H1 (cell line): ENCODE measurements at regions not wholly inside any gene's neighbourhood (a gene's known extent, or its start where the extent isn't known, plus 50 kb on each side); places are given as distances from the start of the nearest gene placed in this dataset.

Experiments used
- CTCF ChIA-PET: fragments of 300-600 bp; sonication (Branson Sonifier 250); formaldehyde crosslinking; loops from one replicate; lab custom pipeline; 2021; ENCODE audit not compliant: partially characterized antibody; lab: Charles Lee
- POLR2A ChIA-PET: fragments of 300-600 bp; sonication (Branson Sonifier 250); formaldehyde crosslinking; loops from one replicate; lab custom pipeline; 2021; ENCODE audit warnings: inconsistent platforms; ENCODE audit not compliant: partially characterized antibody; lab: Charles Lee
- DNase-seq, 2 experiments: peaks; one replicate each; pipeline versions ENCODE4 v3.0.0 to v3.0.0-alpha.2; 2010 to 2022; ENCODE audit warnings: low spot score in 2 of 2, low read depth in 1 of 2, mixed read lengths in 1 of 2
- FAIRE-seq: peaks from 2 replicates; lab custom pipeline; 2011; peaks lifted over from hg19 to GRCh38; lab: Jason Lieb, UNC
- H2AFZ ChIP-seq: 2 replicates; pipeline ENCODE4 v1.8.1; 2012; ENCODE audit warnings: low read length, inconsistent platforms
- H2AK5ac ChIP-seq: 2 replicates; pipeline ENCODE4 v1.6.1; 2013; ENCODE audit warnings: low read depth, low read length
- H2BK120ac ChIP-seq: replicated peaks from 2 replicates; pipeline ENCODE3; 2013; ENCODE audit warnings: low read depth, low read length, inconsistent platforms
- H2BK12ac ChIP-seq: 2 replicates; pipeline ENCODE4 v1.6.1; 2013; ENCODE audit warnings: low read depth, low read length
- H2BK15ac ChIP-seq: 2 replicates; pipeline ENCODE4 v1.6.1; 2013; ENCODE audit warnings: low read length
- H2BK20ac ChIP-seq: 2 replicates; pipeline ENCODE4 v1.6.1; 2013; ENCODE audit warnings: low read length
- H2BK5ac ChIP-seq: 2 replicates; pipeline ENCODE4 v1.6.1; 2013; ENCODE audit warnings: low read depth, low read length
- H3K14ac ChIP-seq: 2 replicates; pipeline ENCODE4 v1.6.1; 2013; ENCODE audit warnings: inconsistent platforms; ENCODE audit not compliant: insufficient read length
- H3K18ac ChIP-seq: 2 replicates; pipeline ENCODE4 v1.6.1; 2013; ENCODE audit warnings: low read length; ENCODE audit errors: extremely low read depth
- H3K23ac ChIP-seq: 2 replicates; pipeline ENCODE4 v1.6.1; 2013; ENCODE audit warnings: inconsistent platforms; ENCODE audit not compliant: insufficient read length
- H3K23me2 ChIP-seq: 2 replicates; pipeline ENCODE4 v1.6.1; 2013; ENCODE audit warnings: low read depth, low read length
- H3K27ac ChIP-seq: 2 replicates; pipeline ENCODE4 v1.6.1; 2011; ENCODE audit warnings: low read depth, low read length, inconsistent platforms
- H3K27me3 ChIP-seq, 4 experiments: replicated peaks in 1 of 4; 1 replicate in 1 of 4; 2 replicates in 3 of 4; pipeline versions ENCODE4 v1.6.1 to v1.8.1; 2011 to 2013; ENCODE audit warnings: low read length in 3 of 4, mild to moderate bottlenecking in 3 of 4, inconsistent platforms in 2 of 4, mixed read lengths in 2 of 4, moderate library complexity in 1 of 4; ENCODE audit not compliant: control insufficient read depth in 3 of 4, insufficient read depth in 3 of 4; ENCODE audit errors: extremely low read depth in 1 of 4
- H3K36me3 ChIP-seq, 4 experiments: 2 replicates each; pipeline versions ENCODE4 v1.6.1 to v1.8.1; 2011 to 2013; ENCODE audit warnings: mild to moderate bottlenecking in 4 of 4, low read length in 3 of 4, moderate library complexity in 2 of 4, control low read depth in 1 of 4, inconsistent platforms in 1 of 4; ENCODE audit not compliant: insufficient read depth in 4 of 4, control insufficient read depth in 2 of 4
- H3K4ac ChIP-seq: replicated peaks from 2 replicates; pipeline ENCODE3; 2013; ENCODE audit warnings: low read length, low read depth, mixed read lengths, inconsistent platforms; ENCODE audit not compliant: insufficient read length
- H3K4me1 ChIP-seq, 4 experiments: replicated peaks in 1 of 4; 1 replicate in 1 of 4; 2 replicates in 3 of 4; pipeline versions ENCODE4 v1.6.1 to v1.8.1; 2011 to 2013; ENCODE audit warnings: low read length in 3 of 4, inconsistent platforms in 2 of 4, mixed read lengths in 1 of 4; ENCODE audit not compliant: insufficient read depth in 4 of 4, control insufficient read depth in 3 of 4
- H3K4me2 ChIP-seq, 2 experiments: 2 replicates each; pipeline versions ENCODE4 v1.6.1 to v1.8.1; 2011 to 2013; ENCODE audit warnings: low read depth in 2 of 2, low read length in 2 of 2, control low read depth in 1 of 2, inconsistent platforms in 1 of 2, mild to moderate bottlenecking in 1 of 2; ENCODE audit not compliant: insufficient read depth in 1 of 2
- H3K4me3 ChIP-seq, 4 experiments: fragments of 200-600, 300-600 bp in 1 of 4; sonication (generic), shearing (Covaris generic), sonication (Bioruptor Twin) in 1 of 4; 2 replicates each; pipeline versions ENCODE4 v1.5.1 to v1.8.1; 2011 to 2016; ENCODE audit warnings: low read length in 4 of 4, low read depth in 3 of 4, control low read depth in 2 of 4, inconsistent platforms in 2 of 4, mild to moderate bottlenecking in 2 of 4, mixed read lengths in 1 of 4, moderate library complexity in 1 of 4; ENCODE audit not compliant: insufficient read depth in 2 of 4; ENCODE audit errors: extremely low read depth in 1 of 4
- H3K56ac ChIP-seq: replicated peaks from 2 replicates; pipeline ENCODE3; 2013; ENCODE audit warnings: low read depth, mild to moderate bottlenecking, mixed read lengths, low read length, inconsistent platforms; ENCODE audit not compliant: insufficient read length
- H3K79me1 ChIP-seq: 2 replicates; pipeline ENCODE4 v1.6.1; 2013; ENCODE audit warnings: low read depth, low read length, control low read depth
- H3K79me2 ChIP-seq, 2 experiments: 2 replicates each; pipeline versions ENCODE4 v1.6.1 to v1.8.1; 2012 to 2013; ENCODE audit warnings: low read length in 2 of 2, mild to moderate bottlenecking in 2 of 2, inconsistent platforms in 1 of 2; ENCODE audit not compliant: insufficient read depth in 2 of 2, control insufficient read depth in 1 of 2
- H3K9ac ChIP-seq, 4 experiments: replicated peaks in 1 of 4; 1 replicate in 1 of 4; 2 replicates in 3 of 4; pipeline versions ENCODE4 v1.6.1 to v1.8.1; 2011 to 2013; ENCODE audit warnings: low read depth in 3 of 4, low read length in 3 of 4, control low read depth in 2 of 4, mild to moderate bottlenecking in 2 of 4, moderate library complexity in 2 of 4, inconsistent platforms in 1 of 4; ENCODE audit errors: extremely low read depth in 1 of 4
- H3K9me3 ChIP-seq, 2 experiments: 2 replicates each; pipeline versions ENCODE4 v1.6.1 to v1.8.1; 2012 to 2013; ENCODE audit warnings: mild to moderate bottlenecking in 2 of 2, moderate library complexity in 2 of 2, control low read depth in 1 of 2, inconsistent platforms in 1 of 2, low read depth in 1 of 2, low read length in 1 of 2, mixed read lengths in 1 of 2; ENCODE audit not compliant: insufficient read depth in 2 of 2
- H4K20me1 ChIP-seq, 2 experiments: replicated peaks in 1 of 2; 2 replicates each; pipeline versions ENCODE3 to v1.8.1; 2011 to 2013; ENCODE audit warnings: inconsistent platforms in 2 of 2, low read length in 2 of 2, mild to moderate bottlenecking in 1 of 2; ENCODE audit not compliant: insufficient read depth in 2 of 2, control insufficient read depth in 1 of 2
- H4K5ac ChIP-seq: 2 replicates; pipeline ENCODE4 v1.6.1; 2013; ENCODE audit warnings: low read length, low read depth, mixed read lengths, inconsistent platforms; ENCODE audit not compliant: insufficient read length
- H4K8ac ChIP-seq: 2 replicates; pipeline ENCODE4 v1.8.0; 2013; ENCODE audit warnings: mild to moderate bottlenecking, moderate library complexity, low read length, inconsistent platforms; ENCODE audit not compliant: insufficient read depth; ENCODE audit errors: extremely low read depth
- H4K91ac ChIP-seq: replicated peaks from 2 replicates; pipeline ENCODE3; 2013; ENCODE audit warnings: low read length, mixed read lengths, inconsistent platforms; ENCODE audit not compliant: insufficient read length
- FOSL1 ChIP-seq: IDR thresholded peaks from 2 replicates; pipeline ENCODE4 v1.6.1; 2011; ENCODE audit warnings: mild to moderate bottlenecking, low read depth, low read length, moderate library complexity; ENCODE audit not compliant: insufficient read depth
- JUN ChIP-seq: IDR thresholded peaks from 2 replicates; pipeline ENCODE4 v1.6.1; 2011; ENCODE audit warnings: low read depth, mild to moderate bottlenecking, improper control_type of control experiment, low read length
- MAFK ChIP-seq: IDR thresholded peaks from 2 replicates; pipeline ENCODE4 v1.6.1; 2012; ENCODE audit warnings: low read depth, mild to moderate bottlenecking, improper control_type of control experiment, low read length
- WGBS, 2 experiments: shearing (Covaris generic) in 1 of 2; methylation state at CpG; one replicate each; pipeline versions ENCODE4 v1.1.6 to v1.1.7; 2013 to 2015; ENCODE audit warnings: low lambda C conversion rate in 2 of 2, mixed read lengths in 2 of 2, inconsistent platforms in 1 of 2, low coverage in 1 of 2, missing lambda C conversion rate in 1 of 2; ENCODE audit not compliant: insufficient replicate concordance in 2 of 2, insufficient coverage in 1 of 2, insufficient read length in 1 of 2; ENCODE audit errors: extremely low coverage in 1 of 2, missing lambda C conversion rate in 1 of 2; 5-methylcytosine and 5-hydroxymethylcytosine counted together

DNA sequence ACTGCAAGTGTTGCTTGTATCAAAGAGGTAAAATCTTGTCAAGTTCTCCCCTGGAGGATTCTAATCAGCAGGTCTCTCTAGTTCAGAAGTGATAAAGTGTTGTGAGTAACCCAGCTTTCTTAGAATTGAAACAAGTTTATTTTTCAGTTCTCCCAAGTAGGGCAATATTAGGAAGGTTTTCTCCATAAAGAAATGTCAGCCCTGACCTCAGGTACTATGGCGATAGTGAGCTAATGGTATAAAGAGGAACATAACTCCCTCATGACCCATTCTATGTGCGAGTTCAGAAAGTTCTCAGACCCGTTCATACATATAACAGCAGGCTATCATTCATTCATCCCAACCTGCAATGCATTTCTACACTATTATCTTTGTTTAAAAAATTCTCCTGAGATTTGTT lies 421.1 kb upstream of the SETBP1 start:
- Histone ChIP-seq H2BK12ac (no peak overlapping the region), H3K4me1 (no peaks in the 10 kb centered on the region), H2BK20ac (no peak overlapping the region), H2BK15ac (no peak overlapping the region), H3K23me2 (no peaks in the 10 kb centered on the region), H3K4me3 (no peak overlapping the region), H4K91ac (no peak overlapping the region), H3K23ac (no peak overlapping the region), H4K5ac (no peak overlapping the region), H3K9me3 (peaks cover 12 to 19% of the 10 kb centered on the region in 2 experiments), H4K20me1 (no peaks in the 10 kb centered on the region), H2BK5ac (no peak overlapping the region), H3K27ac (no peak overlapping the region), H3K14ac (no peak overlapping the region), H3K27me3 (no peaks in the 10 kb centered on the region), H2AK5ac (no peak overlapping the region), H3K79me1 (no peaks in the 10 kb centered on the region), H3K79me2 (no peaks in the 10 kb centered on the region), H3K9ac (no peak overlapping the region), H4K8ac (no peak overlapping the region), H2AFZ (no peak overlapping the region), H3K56ac (no peak overlapping the region), H3K36me3 (no peaks in the 10 kb centered on the region), H3K18ac (no peak overlapping the region), H2BK120ac (no peak overlapping the region), H3K4ac (no peak overlapping the region), H3K4me2 (no peak overlapping the region)
- no peak for FAIRE-seq
- POLR2A ChIA-PET = no interaction called here
- TF ChIP-seq MAFK = no peak
- TF ChIP-seq JUN = no peak
- no peak for TF ChIP-seq FOSL1
- no peak for DNase-seq
- 91% methylated on average over 3 of the region's 3 CpGs; no CpG with 5 or more reads in 1 of the 2 experiments for WGBS, 2 experiments
- CTCF ChIA-PET = interaction anchor here (2.0 kb wide), 1 partner anchor 13 kb away, joined by 6 read pairs; no protein-coding TSS in a partner anchor
